Stomach (tissue), 4 donors: ENCODE measurements at regions not wholly inside any gene's neighbourhood (a gene's known extent, or its start where the extent isn't known, plus 50 kb on each side); places are given as distances from the start of the nearest gene placed in this dataset.

Experiments
- CTCF ChIP-seq, 7 experiments: fragments of 450-650 bp in 4 of 7; fragments of 200-600 bp in 3 of 7; sonication (generic) in 3 of 7; IDR thresholded peaks; one replicate each; pipeline ENCODE4 v1.5.1; 2016 to 2019; ENCODE audit warnings: antibody characterized with exemption in 7 of 7, control low read depth in 2 of 7, mild to moderate bottlenecking in 1 of 7
- EP300 ChIP-seq: sonication (generic); formaldehyde crosslinking; IDR thresholded peaks from one replicate; pipeline ENCODE4 v1.6.1; 2017; ENCODE audit warnings: antibody characterized with exemption
- POLR2AphosphoS5 ChIP-seq, 3 donors: sonication (generic); formaldehyde crosslinking; IDR thresholded peaks; one replicate each; pipeline ENCODE4 v1.6.1; 2016; ENCODE audit warnings: antibody characterized with exemption in 3 of 3

GRCh38 chr11:87897071-87897470 lies 278.2 kb downstream of the RAB38 start:
- TF ChIP-seq CTCF (IDR thresholded peaks at IDR 0.05) (no peak), POLR2AphosphoS5 (IDR thresholded peaks at IDR 0.05) (no peak), EP300 (no peak)
